ENCODE measurements at regions not wholly inside any gene's neighbourhood (a gene's known extent, or its start where the extent isn't known, plus 50 kb on each side); places are given as distances from the start of the nearest gene placed in this dataset.

GRCh38 chr13:99080131-99080530 is 102.3 kb upstream of the DOCK9 start:
- Histone ChIP-seq H3T11ph (ENCODE audit: low read length) (no peak overlapping the region), H3K23me2 (ENCODE audit: insufficient read length, low read depth, low read length, poor library complexity, severe bottlenecking) (peaks cover under 1% of the 10 kb centered on the region), H3K18ac (ENCODE audit: insufficient read length, low read depth, low read length) (no peak overlapping the region), H3K4ac (ENCODE audit: low read depth, low read length) (no peak overlapping the region), H2BK12ac (ENCODE audit: insufficient read length, low read depth, low read length) (no peak overlapping the region), H4K5ac (ENCODE audit: insufficient read length, low read depth, low read length) (no peak overlapping the region), H2AFZ (ENCODE audit: low read length) (no peak overlapping the region), H3K9ac (ENCODE audit: extremely low read depth, insufficient read length, low read length) (no peak overlapping the region), H2BK15ac (ENCODE audit: low read depth, low read length) (no peak overlapping the region), H3K79me1 (ENCODE audit: insufficient read depth, low read depth, low read length, poor library complexity, severe bottlenecking) (no peaks in the 10 kb centered on the region), H3K14ac (ENCODE audit: insufficient read depth, low read length) (no peak overlapping the region), H3K56ac (ENCODE audit: insufficient read length, low read depth, low read length) (no peak overlapping the region), H4K20me1 (ENCODE audit: control insufficient read depth, insufficient read depth, insufficient read length) (no peaks in the 10 kb centered on the region), H3K79me2 (ENCODE audit: insufficient read depth, low read length) (no peaks in the 10 kb centered on the region), H3K23ac (ENCODE audit: insufficient read length, low read depth, low read length) (no peak overlapping the region), H2BK5ac (ENCODE audit: insufficient read length, low read length) (no peak overlapping the region), H3K27ac (ENCODE audit: insufficient read length, low read depth, low read length) (no peak overlapping the region), H2AK5ac (ENCODE audit: insufficient read length, low read length) (no peak overlapping the region), H2BK120ac (ENCODE audit: low read depth, low read length, poor library complexity, severe bottlenecking) (no peak overlapping the region), H3K4me2 (ENCODE audit: insufficient read depth, insufficient read length, low read length) (no peak overlapping the region), H3K9me3 (ENCODE audit: control insufficient read depth, low read depth, low read length) (no peaks in the 10 kb centered on the region), H4K8ac (replicated peaks; ENCODE audit: insufficient read length, low read depth, low read length) (no peak overlapping the region), H3K27me3 (ENCODE audit: insufficient read depth, low read length) (peaks cover 3% of the 10 kb centered on the region; the same call in 1 of the 2 replicates), H3K4me1 (ENCODE audit: insufficient read depth, low read length) (no peaks in the 10 kb centered on the region; the same call in 1 of the 2 replicates), H4K91ac (ENCODE audit: insufficient read length, low read depth, low read length) (no peak overlapping the region), H2BK20ac (ENCODE audit: low read depth, low read length, poor library complexity, severe bottlenecking) (no peak overlapping the region)
- no peaks in the 10 kb centered on the region for H3K9me3 Mint-ChIP-seq
- peaks cover 8 to 9% of the 10 kb centered on the region in 2 experiments for H3K4me1 Mint-ChIP-seq
- H3K36me3 Mint-ChIP-seq (ENCODE audit: insufficient read depth in 1 of 3, low read depth in 3 of 3): no peaks in the 10 kb centered on the region
- no CpG with 5 or more reads among the region's 2 CpGs for WGBS (ENCODE audit: extremely low coverage, insufficient read length, low lambda C conversion rate)
- no peak overlapping the region for H3K27ac Mint-ChIP-seq
- TF ChIP-seq, protein P1, sequence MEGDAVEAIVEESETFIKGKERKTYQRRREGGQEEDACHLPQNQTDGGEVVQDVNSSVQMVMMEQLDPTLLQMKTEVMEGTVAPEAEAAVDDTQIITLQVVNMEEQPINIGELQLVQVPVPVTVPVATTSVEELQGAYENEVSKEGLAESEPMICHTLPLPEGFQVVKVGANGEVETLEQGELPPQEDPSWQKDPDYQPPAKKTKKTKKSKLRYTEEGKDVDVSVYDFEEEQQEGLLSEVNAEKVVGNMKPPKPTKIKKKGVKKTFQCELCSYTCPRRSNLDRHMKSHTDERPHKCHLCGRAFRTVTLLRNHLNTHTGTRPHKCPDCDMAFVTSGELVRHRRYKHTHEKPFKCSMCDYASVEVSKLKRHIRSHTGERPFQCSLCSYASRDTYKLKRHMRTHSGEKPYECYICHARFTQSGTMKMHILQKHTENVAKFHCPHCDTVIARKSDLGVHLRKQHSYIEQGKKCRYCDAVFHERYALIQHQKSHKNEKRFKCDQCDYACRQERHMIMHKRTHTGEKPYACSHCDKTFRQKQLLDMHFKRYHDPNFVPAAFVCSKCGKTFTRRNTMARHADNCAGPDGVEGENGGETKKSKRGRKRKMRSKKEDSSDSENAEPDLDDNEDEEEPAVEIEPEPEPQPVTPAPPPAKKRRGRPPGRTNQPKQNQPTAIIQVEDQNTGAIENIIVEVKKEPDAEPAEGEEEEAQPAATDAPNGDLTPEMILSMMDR (conservative IDR thresholded peaks at IDR 0.05): no peak
- DNase-seq: no peak
- peaks cover 14% of the 10 kb centered on the region for H3K27me3 Mint-ChIP-seq (ENCODE audit: low read depth)
- H3K4me3 Mint-ChIP-seq: no peak overlapping the region
